ENCODE measurements at regions not wholly inside any gene's neighbourhood (a gene's known extent, or its start where the extent isn't known, plus 50 kb on each side); places are given as distances from the start of the nearest gene placed in this dataset.
"Not testable (repeated sequence)": the region's sequence is repeated elsewhere in the genome, so short reads cannot be mapped to it uniquely, and the experiment has no call there.

- no peak for DNase-seq
These were observed 195.5 kb downstream of the EPM2A start for GRCh38 chr6:145539831-145540230.

GRCh38 chr6:145540741-145541140, 194.6 kb downstream of the EPM2A start:
- DNase-seq = no peak

- DNase-seq = no peak
These were observed 191.3 kb downstream of the EPM2A start for GRCh38 chr6:145544041-145544440.

- no peak for DNase-seq
These were observed 190.8 kb downstream of the EPM2A start for GRCh38 chr6:145544514-145544913.

- DNase-seq = no peak
These were observed 189.1 kb downstream of the EPM2A start for GRCh38 chr6:145546265-145546664.

- no peak for DNase-seq
These were observed 187.6 kb downstream of the EPM2A start for GRCh38 chr6:145547594-145548335.

GRCh38 chr6:145548933-145549648, 186.2 kb downstream of the EPM2A start:
- no peak for DNase-seq

GRCh38 chr6:145551164-145551563, 184.2 kb downstream of the EPM2A start:
- no peak for DNase-seq

GRCh38 chr6:145555084-145555483, 180.2 kb downstream of the EPM2A start:
- no peak for DNase-seq

GRCh38 chr6:145557474-145557873, 177.8 kb downstream of the EPM2A start:
- no peak for DNase-seq

GRCh38 chr6:145559836-145560235, 175.5 kb downstream of the EPM2A start:
- no peak for DNase-seq

GRCh38 chr6:145561095-145562072, 173.9 kb downstream of the EPM2A start:
- DNase-seq = no peak

- no peak for DNase-seq
These were observed 172.3 kb downstream of the EPM2A start for GRCh38 chr6:145562771-145563615.

GRCh38 chr6:145564553-145564952, 170.8 kb downstream of the EPM2A start:
- no peak for DNase-seq

- no peak for DNase-seq
These were observed 167.6 kb downstream of the EPM2A start for GRCh38 chr6:145567684-145568252.

- no peak for DNase-seq
These were observed 166.2 kb downstream of the EPM2A start for GRCh38 chr6:145569140-145569539.

GRCh38 chr6:145570336-145570735, 165.0 kb downstream of the EPM2A start:
- DNase-seq = not testable (repeated sequence)

- not testable (repeated sequence) for DNase-seq
These were observed 161.1 kb downstream of the EPM2A start for GRCh38 chr6:145574269-145574668.

Measured in inflammatory macrophage treated with lipopolysaccharide for 1 hour (primary cell).